Hepatocyte (in vitro differentiated cells): ENCODE measurements at regions not wholly inside any gene's neighbourhood (a gene's known extent, or its start where the extent isn't known, plus 50 kb on each side); places are given as distances from the start of the nearest gene placed in this dataset.

Source experiments
- EZH2 ChIP-seq: fragments of 200-600 bp; sonication (generic); IDR thresholded peaks from 2 replicates; pipeline ENCODE4 v1.6.1; 2016; ENCODE audit warnings: antibody characterized with exemption, mild to moderate bottlenecking, borderline replicate concordance
- TF ChIP-seq, protein P1 (sequence below): fragments of 200-600 bp; sonication (generic); IDR thresholded peaks from 2 replicates; pipeline ENCODE4 v1.5.1; 2016; ENCODE audit warnings: antibody characterized with exemption, mild to moderate bottlenecking; ENCODE audit not compliant: poor library complexity

DNA sequence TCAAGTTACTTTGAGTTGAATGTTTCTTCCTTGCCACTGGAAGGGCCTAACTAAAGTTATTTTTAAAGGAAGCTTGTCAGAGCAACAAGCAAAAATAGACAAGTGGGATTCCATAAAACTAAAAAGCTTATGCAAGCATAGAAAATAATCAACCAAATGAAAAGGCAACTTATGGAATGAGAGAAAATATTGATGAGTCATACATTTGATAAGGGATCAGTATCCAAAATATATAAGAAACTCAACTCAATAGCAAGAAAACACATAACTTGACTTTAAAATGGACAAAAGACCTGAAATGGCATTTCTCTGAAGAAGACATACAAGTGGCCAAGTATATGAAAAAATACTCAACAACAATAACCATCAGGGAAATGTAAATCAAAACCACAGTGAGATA lies 264.5 kb upstream of the UBASH3B start:
- no peak for TF ChIP-seq EZH2
- TF ChIP-seq, protein P1, sequence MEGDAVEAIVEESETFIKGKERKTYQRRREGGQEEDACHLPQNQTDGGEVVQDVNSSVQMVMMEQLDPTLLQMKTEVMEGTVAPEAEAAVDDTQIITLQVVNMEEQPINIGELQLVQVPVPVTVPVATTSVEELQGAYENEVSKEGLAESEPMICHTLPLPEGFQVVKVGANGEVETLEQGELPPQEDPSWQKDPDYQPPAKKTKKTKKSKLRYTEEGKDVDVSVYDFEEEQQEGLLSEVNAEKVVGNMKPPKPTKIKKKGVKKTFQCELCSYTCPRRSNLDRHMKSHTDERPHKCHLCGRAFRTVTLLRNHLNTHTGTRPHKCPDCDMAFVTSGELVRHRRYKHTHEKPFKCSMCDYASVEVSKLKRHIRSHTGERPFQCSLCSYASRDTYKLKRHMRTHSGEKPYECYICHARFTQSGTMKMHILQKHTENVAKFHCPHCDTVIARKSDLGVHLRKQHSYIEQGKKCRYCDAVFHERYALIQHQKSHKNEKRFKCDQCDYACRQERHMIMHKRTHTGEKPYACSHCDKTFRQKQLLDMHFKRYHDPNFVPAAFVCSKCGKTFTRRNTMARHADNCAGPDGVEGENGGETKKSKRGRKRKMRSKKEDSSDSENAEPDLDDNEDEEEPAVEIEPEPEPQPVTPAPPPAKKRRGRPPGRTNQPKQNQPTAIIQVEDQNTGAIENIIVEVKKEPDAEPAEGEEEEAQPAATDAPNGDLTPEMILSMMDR: no peak
